IMR-90 (cell line): ENCODE measurements at regions not wholly inside any gene's neighbourhood (a gene's known extent, or its start where the extent isn't known, plus 50 kb on each side); places are given as distances from the start of the nearest gene placed in this dataset.

Source experiments
- ATAC-seq: fragments of 200-7000 bp; cut with Tn5 transposase; 2 replicates; pipeline ENCODE4 v1.9.1; 2020; ENCODE audit warnings: low read depth, mild to moderate bottlenecking, moderate library complexity
- BruUV-seq: library from RNA; stranded (reverse); fragments of 400-500 nt; replicated peaks from 2 replicates; lab custom pipeline; 2021; lab: Mats Ljungman, UMichigan
- CTCF ChIA-PET: fragments of 300-600 bp; formaldehyde crosslinking; extraction: SDS; loops from one replicate; lab custom pipeline; 2021; ENCODE audit warnings: antibody characterized with exemption; lab: Yijun Ruan, JAX
- POLR2A ChIA-PET: fragments of 300-600 bp; sonication (Branson Sonifier 250); formaldehyde crosslinking; loops from one replicate; lab custom pipeline; 2022; ENCODE audit warnings: antibody characterized with exemption; ENCODE audit not compliant: unreplicated experiment; lab: Charles Lee
- DNase-seq: peaks from one replicate; pipeline ENCODE4 v3.0.0; 2013
- H2AFZ ChIP-seq: replicated peaks from 2 replicates; pipeline ENCODE3; 2013; ENCODE audit warnings: low read length, mild to moderate bottlenecking; ENCODE audit not compliant: poor library complexity
- H2AK5ac ChIP-seq: 2 replicates; pipeline ENCODE4 v1.6.1; 2013; ENCODE audit warnings: low read depth, low read length, inconsistent platforms
- H2AK9ac ChIP-seq: replicated peaks from 2 replicates; pipeline ENCODE3; 2013; ENCODE audit warnings: mild to moderate bottlenecking, low read depth, low read length, moderate library complexity; ENCODE audit not compliant: poor library complexity
- H2BK120ac ChIP-seq: 2 replicates; pipeline ENCODE4 v1.6.1; 2013; ENCODE audit warnings: low read depth, low read length, inconsistent platforms
- H2BK15ac ChIP-seq: 3 replicates; pipeline ENCODE4 v1.6.1; 2013; ENCODE audit warnings: low read depth, low read length, inconsistent platforms
- H2BK20ac ChIP-seq: 2 replicates; pipeline ENCODE4 v1.6.1; 2013; ENCODE audit warnings: low read depth, mild to moderate bottlenecking, inconsistent platforms, low read length, moderate library complexity
- H2BK5ac ChIP-seq: 2 replicates; pipeline ENCODE4 v1.6.1; 2013; ENCODE audit warnings: mild to moderate bottlenecking, low read depth, low read length, inconsistent platforms; ENCODE audit not compliant: poor library complexity, severe bottlenecking
- H3K14ac ChIP-seq: replicated peaks from 2 replicates; pipeline ENCODE4 v1.6.1; 2013; ENCODE audit warnings: low read depth, low read length, inconsistent platforms
- H3K18ac ChIP-seq: 2 replicates; pipeline ENCODE4 v1.6.1; 2013; ENCODE audit warnings: low read depth, low read length, control low read depth
- H3K23ac ChIP-seq: 2 replicates; pipeline ENCODE4 v1.6.1; 2013; ENCODE audit warnings: low read depth, low read length, inconsistent platforms
- H3K27ac ChIP-seq: 2 replicates; pipeline ENCODE4 v1.5.1; 2013; ENCODE audit warnings: mild to moderate bottlenecking, control low read depth, low read length; ENCODE audit not compliant: insufficient read depth
- H3K27me3 ChIP-seq: 2 replicates; pipeline ENCODE4 v1.6.1; 2013; ENCODE audit warnings: low read length; ENCODE audit not compliant: control insufficient read depth, insufficient read depth
- H3K36me3 ChIP-seq: 2 replicates; pipeline ENCODE4 v1.6.1; 2013; ENCODE audit warnings: low read length, mixed read lengths; ENCODE audit not compliant: control insufficient read depth, insufficient read depth
- H3K4ac ChIP-seq: 2 replicates; pipeline ENCODE4 v1.6.1; 2013; ENCODE audit warnings: low read depth, low read length, inconsistent platforms
- H3K4me1 ChIP-seq: 2 replicates; pipeline ENCODE4 v1.6.1; 2013; ENCODE audit warnings: low read length, mixed read lengths; ENCODE audit not compliant: control insufficient read depth, insufficient read depth
- H3K4me2 ChIP-seq: 2 replicates; pipeline ENCODE4 v1.6.1; 2013; ENCODE audit warnings: low read depth, mild to moderate bottlenecking, control low read depth, low read length, moderate library complexity
- H3K4me3 ChIP-seq: 2 replicates; pipeline ENCODE4 v1.5.1; 2013; ENCODE audit warnings: low read depth, mild to moderate bottlenecking, control low read depth, low read length, moderate library complexity; ENCODE audit not compliant: insufficient read depth
- H3K56ac ChIP-seq: 2 replicates; pipeline ENCODE4 v1.6.1; 2013; ENCODE audit warnings: low read length, inconsistent platforms; ENCODE audit not compliant: insufficient read depth; ENCODE audit errors: extremely low read depth
- H3K79me1 ChIP-seq, 2 experiments: 2 replicates each; pipeline ENCODE4 v1.6.1; 2013; ENCODE audit warnings: low read length in 2 of 2, inconsistent platforms in 1 of 2, low read depth in 1 of 2
- H3K9ac ChIP-seq: 2 replicates; pipeline ENCODE4 v1.6.1; 2013; ENCODE audit warnings: low read depth, low read length, control low read depth
- H3K9me1 ChIP-seq: 2 replicates; pipeline ENCODE4 v1.6.1; 2013; ENCODE audit warnings: low read length, inconsistent platforms; ENCODE audit not compliant: insufficient read depth
- H3K9me3 ChIP-seq: 2 replicates; pipeline ENCODE4 v1.6.1; 2013; ENCODE audit warnings: low read length; ENCODE audit not compliant: control insufficient read depth, insufficient read depth
- H4K20me1 ChIP-seq: 2 replicates; pipeline ENCODE4 v1.6.1; 2013; ENCODE audit warnings: low read length, inconsistent platforms; ENCODE audit not compliant: insufficient read depth
- H4K5ac ChIP-seq: 2 replicates; pipeline ENCODE4 v1.6.1; 2013; ENCODE audit warnings: mild to moderate bottlenecking, low read depth, low read length, control low read depth
- H4K8ac ChIP-seq, 2 experiments: 2 replicates each; pipeline ENCODE4 v1.6.1; 2013; ENCODE audit warnings: low read depth in 2 of 2, low read length in 2 of 2, control low read depth in 1 of 2, inconsistent platforms in 1 of 2
- H4K91ac ChIP-seq: 2 replicates; pipeline ENCODE4 v1.6.1; 2013; ENCODE audit warnings: low read depth, low read length, inconsistent platforms; ENCODE audit not compliant: insufficient read depth
- BHLHE40 ChIP-seq: fragments of 150-350 bp; IDR thresholded peaks from 2 replicates; pipeline ENCODE4 v1.6.1; 2016; ENCODE audit warnings: mild to moderate bottlenecking, low read depth, low read length
- CEBPB ChIP-seq: IDR thresholded peaks from 2 replicates; pipeline ENCODE4 v1.6.1; 2012; ENCODE audit warnings: low read depth, low read length, improper control_type of control experiment
- CTCF ChIP-seq: conservative IDR thresholded peaks from 2 replicates; pipeline ENCODE4 v1.5.1; 2012; ENCODE audit warnings: mild to moderate bottlenecking, low read depth, low read length, improper control_type of control experiment
- ELK1 ChIP-seq: fragments of 150-350 bp; IDR thresholded peaks from 2 replicates; pipeline ENCODE4 v1.6.1; 2016; ENCODE audit warnings: low read depth, mild to moderate bottlenecking, low read length, moderate library complexity, borderline replicate concordance
- MAFK ChIP-seq: IDR thresholded peaks from 2 replicates; pipeline ENCODE4 v1.6.1; 2012; ENCODE audit warnings: low read depth, low read length, improper control_type of control experiment
- MAZ ChIP-seq: IDR thresholded peaks from 2 replicates; pipeline ENCODE4 v1.6.1; 2012; ENCODE audit warnings: low read depth, mild to moderate bottlenecking, low read length, improper control_type of control experiment, moderate library complexity, borderline replicate concordance
- MXI1 ChIP-seq: IDR thresholded peaks from 2 replicates; pipeline ENCODE4 v1.6.1; 2012; ENCODE audit warnings: low read depth, mild to moderate bottlenecking, low read length, moderate library complexity, borderline replicate concordance
- NFE2L2 ChIP-seq: fragments of 150-350 bp; IDR thresholded peaks from 2 replicates; pipeline ENCODE4 v1.6.1; 2016; ENCODE audit warnings: low read depth, mild to moderate bottlenecking, low read length
- RAD21 ChIP-seq: IDR thresholded peaks from 2 replicates; pipeline ENCODE4 v1.6.1; 2012; ENCODE audit warnings: low read length, improper control_type of control experiment
- RCOR1 ChIP-seq: IDR thresholded peaks from 2 replicates; pipeline ENCODE4 v1.6.1; 2012; ENCODE audit warnings: mild to moderate bottlenecking, low read length, improper control_type of control experiment; ENCODE audit not compliant: insufficient replicate concordance
- RFX5 ChIP-seq: IDR thresholded peaks from 2 replicates; pipeline ENCODE4 v1.8.0; 2012; ENCODE audit warnings: low read depth, mild to moderate bottlenecking, low read length, moderate library complexity
- SMC3 ChIP-seq: fragments of 150-350 bp; IDR thresholded peaks from 2 replicates; pipeline ENCODE4 v1.6.1; 2016; ENCODE audit warnings: low read depth, mild to moderate bottlenecking, antibody characterized with exemption, low read length, moderate library complexity
- USF2 ChIP-seq: fragments of 150-350 bp; IDR thresholded peaks from 2 replicates; pipeline ENCODE4 v1.6.1; 2017; ENCODE audit warnings: mild to moderate bottlenecking, antibody characterized with exemption, low read length, low read depth
- WGBS, 2 experiments: methylation state at CpG; one replicate each; pipeline versions ENCODE4 v1.1.5 to v1.1.7; 2013; ENCODE audit warnings: missing lambda C conversion rate in 2 of 2; ENCODE audit not compliant: insufficient read length in 1 of 2; ENCODE audit errors: extremely low coverage in 2 of 2; 5-methylcytosine and 5-hydroxymethylcytosine counted together
- dilution Hi-C: fragments of 300-500 bp; cut with HindIII; formaldehyde crosslinking; loops from one replicate; pipeline ENCODE4 v1.14.3; 2018; ENCODE audit warnings: low sequenced_read_pairs; ENCODE audit not compliant: unreplicated experiment
- in situ Hi-C: fragments of 300-500 bp; cut with MboI; formaldehyde crosslinking; loops from 3 replicates; pipeline ENCODE4 v1.14.3; 2019; ENCODE audit warnings: low sequenced_read_pairs, inconsistent platforms, mixed read lengths
- intact Hi-C: fragments of 100-400 bp; cut with micrococcal nuclease; formaldehyde crosslinking; loops from 2 replicates; pipeline ENCODE4 v1.10.0; 2022

- Histone ChIP-seq H2BK15ac (no peak overlapping the region), H3K4me1 (peaks cover 1% of the 10 kb centered on the region; the same call in 1 of the 2 replicates), H4K91ac (no peak overlapping the region), H2AK5ac (no peak overlapping the region), H3K36me3 (no peaks in the 10 kb centered on the region), H3K4me2 (no peak overlapping the region), H3K18ac (no peak overlapping the region), H2BK20ac (no peak overlapping the region), H3K56ac (no peak overlapping the region), H2BK5ac (no peak overlapping the region), H3K4me3 (no peak overlapping the region), H4K20me1 (no peaks in the 10 kb centered on the region), H3K27me3 (no peaks in the 10 kb centered on the region), H3K9me3 (no peaks in the 10 kb centered on the region), H4K8ac (no peak overlapping the region), H3K4ac (no peak overlapping the region), H2AK9ac (no peak overlapping the region), H3K23ac (no peak overlapping the region), H2AFZ (no peak overlapping the region), H3K79me1 (no peaks in the 10 kb centered on the region), H3K27ac (no peak overlapping the region), H3K9me1 (no peaks in the 10 kb centered on the region), H3K9ac (no peak overlapping the region), H4K5ac (no peak overlapping the region), H2BK120ac (no peak overlapping the region), H3K14ac (no peak overlapping the region)
- BruUV-seq: no TSS peak
- intact Hi-C loops: no loop called here
- CTCF ChIA-PET: no interaction called here
- ATAC-seq (no peak), DNase-seq (no peak)
- in situ Hi-C loops: no loop called here
- POLR2A ChIA-PET: no interaction called here
- dilution Hi-C loops: no loop called here
- no CpG with 5 or more reads among the region's 2 CpGs for WGBS, 2 experiments
- TF ChIP-seq SMC3: no peak
- no peak for TF ChIP-seq RFX5
- TF ChIP-seq RAD21: no peak
- TF ChIP-seq MAFK: no peak
- TF ChIP-seq CTCF: no peak
- no peak for TF ChIP-seq USF2
- no peak for TF ChIP-seq CEBPB
- TF ChIP-seq NFE2L2: no peak
- TF ChIP-seq BHLHE40: no peak
- no peak for TF ChIP-seq MAZ
- TF ChIP-seq ELK1: no peak
- no peak for TF ChIP-seq MXI1
- no peak for TF ChIP-seq RCOR1
Observed at GRCh38 chr2:51107841-51108240, 75.9 kb upstream of the NRXN1 start.
